Thyroid gland (tissue), 4 donors: ENCODE measurements at regions not wholly inside any gene's neighbourhood (a gene's known extent, or its start where the extent isn't known, plus 50 kb on each side); places are given as distances from the start of the nearest gene placed in this dataset.
"Not testable (repeated sequence)": the region's sequence is repeated elsewhere in the genome, so short reads cannot be mapped to it uniquely, and the experiment has no call there.

ENCODE experiments used
- POLR2A ChIP-seq, 2 donors: fragments of 450-650 bp; IDR thresholded peaks; one replicate each; pipeline ENCODE4 v1.6.1; 2017; ENCODE audit warnings: antibody characterized with exemption in 2 of 2, mild to moderate bottlenecking in 2 of 2, moderate library complexity in 1 of 2
- TF ChIP-seq, protein P1 (sequence below), 6 experiments: fragments of 200-600 bp in 3 of 6; fragments of 450-650 bp in 3 of 6; sonication (generic) in 3 of 6; IDR thresholded peaks; one replicate each; pipeline ENCODE4 v1.5.1; 2016 to 2019; ENCODE audit warnings: antibody characterized with exemption in 6 of 6, mild to moderate bottlenecking in 2 of 6, inconsistent platforms in 1 of 6, moderate library complexity in 1 of 6

DNA sequence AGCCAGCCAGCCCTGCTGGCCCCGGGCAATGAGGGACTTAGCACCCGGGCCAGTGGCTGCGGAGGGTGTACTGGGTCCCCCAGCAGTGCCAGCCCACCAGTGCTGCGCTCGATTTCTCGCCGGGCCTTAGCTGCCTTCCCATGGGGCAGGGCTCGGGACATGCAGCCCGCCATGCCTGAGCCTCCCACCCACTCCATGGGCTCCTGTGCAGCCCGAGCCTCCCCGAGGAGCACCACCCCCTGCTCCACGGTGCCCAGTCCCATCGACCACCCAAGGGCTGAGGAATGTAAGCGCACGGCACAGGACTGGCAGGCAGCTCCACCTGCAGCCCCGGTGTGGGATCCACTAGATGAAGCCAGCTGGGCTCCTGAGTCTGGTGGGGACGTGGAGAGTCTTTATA, 72.5 kb upstream of the STARD13 start:
- TF ChIP-seq, protein P1, sequence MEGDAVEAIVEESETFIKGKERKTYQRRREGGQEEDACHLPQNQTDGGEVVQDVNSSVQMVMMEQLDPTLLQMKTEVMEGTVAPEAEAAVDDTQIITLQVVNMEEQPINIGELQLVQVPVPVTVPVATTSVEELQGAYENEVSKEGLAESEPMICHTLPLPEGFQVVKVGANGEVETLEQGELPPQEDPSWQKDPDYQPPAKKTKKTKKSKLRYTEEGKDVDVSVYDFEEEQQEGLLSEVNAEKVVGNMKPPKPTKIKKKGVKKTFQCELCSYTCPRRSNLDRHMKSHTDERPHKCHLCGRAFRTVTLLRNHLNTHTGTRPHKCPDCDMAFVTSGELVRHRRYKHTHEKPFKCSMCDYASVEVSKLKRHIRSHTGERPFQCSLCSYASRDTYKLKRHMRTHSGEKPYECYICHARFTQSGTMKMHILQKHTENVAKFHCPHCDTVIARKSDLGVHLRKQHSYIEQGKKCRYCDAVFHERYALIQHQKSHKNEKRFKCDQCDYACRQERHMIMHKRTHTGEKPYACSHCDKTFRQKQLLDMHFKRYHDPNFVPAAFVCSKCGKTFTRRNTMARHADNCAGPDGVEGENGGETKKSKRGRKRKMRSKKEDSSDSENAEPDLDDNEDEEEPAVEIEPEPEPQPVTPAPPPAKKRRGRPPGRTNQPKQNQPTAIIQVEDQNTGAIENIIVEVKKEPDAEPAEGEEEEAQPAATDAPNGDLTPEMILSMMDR (IDR thresholded peaks at IDR 0.05): not testable (repeated sequence)
- not testable (repeated sequence) for TF ChIP-seq POLR2A (IDR thresholded peaks at IDR 0.05)
